Cardiac septum (tissue), 1 donor: ENCODE measurements at regions not wholly inside any gene's neighbourhood (a gene's known extent, or its start where the extent isn't known, plus 50 kb on each side); places are given as distances from the start of the nearest gene placed in this dataset.
"Not testable (repeated sequence)": the region's sequence is repeated elsewhere in the genome, so short reads cannot be mapped to it uniquely, and the experiment has no call there.

Source experiments
- DNase-seq: peaks from one replicate; pipeline ENCODE4 v3.0.0-alpha.2; 2020; ENCODE audit warnings: low spot score
- intact Hi-C: fragments of 100-400 bp; cut with DNase I; formaldehyde crosslinking; loops from one replicate; pipeline ENCODE4 v1.14.0; 2022
- donor health status: DM: no; HTN: no; CAD: no.

- intact Hi-C loops = no loop called here
- no peak for DNase-seq
Measured at GRCh38 chr5:162209005-162209605, 141.5 kb downstream of the GABRG2 start.

GRCh38 chr5:162214551-162214950 lies 147.0 kb downstream of the GABRG2 start:
- intact Hi-C loops = no loop called here
- DNase-seq = no peak

- intact Hi-C loops = no loop called here
- no peak for DNase-seq
Measured at GRCh38 chr5:162217037-162217436, 149.5 kb downstream of the GABRG2 start.

GRCh38 chr5:162221910-162222309 lies 154.3 kb downstream of the GABRG2 start:
- intact Hi-C loops = no loop called here
- DNase-seq = no peak

- intact Hi-C loops = no loop called here
- no peak for DNase-seq
Measured at GRCh38 chr5:162227075-162227474, 159.5 kb downstream of the GABRG2 start.

- intact Hi-C loops = no loop called here
- DNase-seq = no peak
Measured at GRCh38 chr5:162230348-162230747, 162.8 kb downstream of the GABRG2 start.

- intact Hi-C loops = no loop called here
- DNase-seq = no peak
Measured at GRCh38 chr5:162231522-162231921, 163.9 kb downstream of the GABRG2 start.

- no peak for DNase-seq
- intact Hi-C loops = no loop called here
Measured at GRCh38 chr5:162240734-162241133, 173.2 kb downstream of the GABRG2 start.

- DNase-seq = no peak
- intact Hi-C loops = no loop called here
Measured at GRCh38 chr5:162242416-162242815, 174.8 kb downstream of the GABRG2 start.

- intact Hi-C loops = no loop called here
Measured at GRCh38 chr5:162243651-162244050, 176.1 kb downstream of the GABRG2 start.

GRCh38 chr5:162248107-162248713 lies 180.6 kb downstream of the GABRG2 start:
- no peak for DNase-seq

More at GRCh38 chr5:162243651-162244050, 176.1 kb downstream of the GABRG2 start:
- no peak for DNase-seq

GRCh38 chr5:162256711-162257110 lies 189.1 kb downstream of the GABRG2 start:
- no peak for DNase-seq
- intact Hi-C loops = no loop called here

More at GRCh38 chr5:162248107-162248713, 180.6 kb downstream of the GABRG2 start:
- intact Hi-C loops = no loop called here

GRCh38 chr5:162268694-162269481 lies 201.3 kb downstream of the GABRG2 start:
- no peak for DNase-seq
- intact Hi-C loops = no loop called here

- no peak for DNase-seq
- intact Hi-C loops = no loop called here
Measured at GRCh38 chr5:162272417-162272816, 204.8 kb downstream of the GABRG2 start.

GRCh38 chr5:162274679-162275078 lies 207.1 kb downstream of the GABRG2 start:
- no peak for DNase-seq
- intact Hi-C loops = no loop called here

- DNase-seq, intact Hi-C loops: not testable (repeated sequence)
Measured at GRCh38 chr5:162275387-162275786, 207.8 kb downstream of the GABRG2 start.

GRCh38 chr5:162282191-162282590 lies 214.6 kb downstream of the GABRG2 start:
- intact Hi-C loops = no loop called here
- no peak for DNase-seq

GRCh38 chr5:162283609-162284008 lies 216.0 kb downstream of the GABRG2 start:
- no peak for DNase-seq
- intact Hi-C loops = no loop called here

GRCh38 chr5:162288647-162289296 lies 221.2 kb downstream of the GABRG2 start:
- intact Hi-C loops = no loop called here
- DNase-seq = no peak

GRCh38 chr5:162289489-162289888 lies 221.9 kb downstream of the GABRG2 start:
- intact Hi-C loops = no loop called here
- no peak for DNase-seq
